ENCODE measurements at regions not wholly inside any gene's neighbourhood (a gene's known extent, or its start where the extent isn't known, plus 50 kb on each side); places are given as distances from the start of the nearest gene placed in this dataset.
"Not testable (repeated sequence)": the region's sequence is repeated elsewhere in the genome, so short reads cannot be mapped to it uniquely, and the experiment has no call there.

DNA sequence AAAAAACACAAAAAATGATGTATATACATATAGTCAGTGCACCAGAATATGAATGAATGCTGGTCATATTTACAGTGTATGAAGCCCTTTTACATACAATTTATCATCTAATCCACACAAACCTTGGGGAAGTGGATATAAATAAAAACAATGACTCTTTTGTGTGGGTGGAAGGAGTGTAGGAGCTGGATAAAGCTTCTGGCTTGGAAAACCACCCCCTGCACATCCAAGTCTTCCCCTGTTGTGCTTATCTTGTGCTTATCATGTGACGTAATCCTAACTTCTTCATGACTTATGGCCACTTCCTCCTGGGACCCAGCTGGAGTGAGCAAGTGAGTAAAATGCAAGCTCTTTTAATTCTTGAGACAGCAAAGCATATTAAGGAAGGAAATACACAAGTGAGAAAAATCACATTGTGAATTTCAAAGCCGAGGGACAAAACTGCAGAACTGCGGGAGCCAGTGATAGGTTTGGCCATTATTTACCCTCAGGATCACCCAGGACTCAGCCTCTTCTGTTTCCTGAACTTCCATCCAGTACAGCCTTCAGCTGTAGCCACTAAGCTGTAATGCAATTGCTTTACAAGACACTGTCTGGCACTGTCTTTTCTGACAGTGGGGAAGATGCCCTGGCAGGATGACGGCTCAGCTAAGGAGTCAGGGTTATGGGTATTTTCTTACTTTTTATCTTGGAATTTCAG, 104.0 kb upstream of the PPM1J start:
- DNase-seq: peak; percentile 82 to 96 (median 90)

- DNase-seq: no peak
Observed at GRCh38 chr1:112817555-112818373, 102.6 kb upstream of the PPM1J start.

DNA sequence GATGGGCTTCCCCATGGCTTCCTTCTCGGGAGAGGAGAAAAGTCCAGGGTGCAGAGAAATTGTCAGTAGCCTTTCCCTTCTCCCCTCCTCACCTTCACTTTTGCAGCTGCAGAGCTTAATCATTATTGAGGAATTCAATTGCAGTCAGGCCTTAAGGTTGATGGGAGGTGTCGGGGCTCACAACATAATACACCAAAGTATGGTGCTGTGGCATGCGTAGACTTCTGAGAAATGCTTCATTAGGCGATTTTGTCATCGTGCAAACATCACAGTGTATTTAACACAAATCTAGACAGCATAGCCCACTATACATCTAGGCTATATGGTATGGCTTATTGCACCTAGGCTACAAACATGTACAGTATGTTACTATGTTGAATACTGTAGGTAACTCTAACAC, 100.2 kb upstream of the PPM1J start:
- DNase-seq: no peak

DNA sequence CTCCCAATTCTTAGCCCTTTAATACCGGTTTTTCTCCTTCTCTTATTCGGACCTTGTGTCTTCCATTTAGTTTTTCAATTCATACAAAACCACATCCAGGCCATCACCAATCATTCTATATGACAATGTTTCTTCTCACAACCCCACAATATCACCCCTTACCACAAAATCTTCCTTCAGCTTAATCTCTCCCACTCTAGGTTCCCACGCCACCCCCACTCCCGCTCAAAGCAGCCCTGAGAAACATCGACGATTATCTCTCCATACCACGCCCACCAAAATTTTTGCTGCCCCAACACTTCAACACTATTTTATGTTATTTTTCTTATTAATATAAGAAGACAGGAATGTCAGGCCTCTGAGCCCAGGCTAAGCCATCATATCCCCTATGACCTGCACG, 99.5 kb upstream of the PPM1J start:
- not testable (repeated sequence) for DNase-seq

- peak; percentile 75 to 92 (median 88) for DNase-seq
Observed at GRCh38 chr1:112808861-112809684, 93.9 kb upstream of the PPM1J start.

- no peak for DNase-seq
Observed at GRCh38 chr1:112807999-112808398, 92.9 kb upstream of the PPM1J start.

DNA sequence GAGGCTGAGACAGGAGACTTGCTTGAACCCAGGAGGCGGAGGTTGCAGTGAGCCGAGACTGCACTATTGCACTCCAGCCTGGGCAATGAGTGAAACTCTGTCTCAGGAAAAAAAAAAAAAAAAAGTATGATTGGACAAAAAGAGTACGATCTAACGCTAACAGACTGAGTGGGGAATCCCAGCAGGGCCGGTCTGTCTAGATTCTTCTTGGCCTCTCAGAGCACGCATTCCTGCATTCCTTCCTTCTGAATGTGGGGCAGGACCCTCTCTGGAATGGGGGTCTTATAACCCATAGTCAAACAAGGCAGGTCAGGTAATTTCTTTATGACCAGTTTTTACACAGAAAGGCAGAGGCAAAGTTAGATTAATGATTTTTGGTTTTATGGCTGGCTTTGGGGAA, 92.0 kb upstream of the PPM1J start:
- no peak for DNase-seq

GRCh38 chr1:112806090-112806642, 91.0 kb upstream of the PPM1J start:
- DNase-seq: no peak

GRCh38 chr1:112805155-112805853, 90.2 kb upstream of the PPM1J start:
- DNase-seq: no peak

- peak; percentile 83 to 90 (median 87) for DNase-seq
Observed at GRCh38 chr1:112803906-112804762, 89.0 kb upstream of the PPM1J start.

- DNase-seq: no peak
Observed at GRCh38 chr1:112800289-112800688, 85.2 kb upstream of the PPM1J start.

DNA sequence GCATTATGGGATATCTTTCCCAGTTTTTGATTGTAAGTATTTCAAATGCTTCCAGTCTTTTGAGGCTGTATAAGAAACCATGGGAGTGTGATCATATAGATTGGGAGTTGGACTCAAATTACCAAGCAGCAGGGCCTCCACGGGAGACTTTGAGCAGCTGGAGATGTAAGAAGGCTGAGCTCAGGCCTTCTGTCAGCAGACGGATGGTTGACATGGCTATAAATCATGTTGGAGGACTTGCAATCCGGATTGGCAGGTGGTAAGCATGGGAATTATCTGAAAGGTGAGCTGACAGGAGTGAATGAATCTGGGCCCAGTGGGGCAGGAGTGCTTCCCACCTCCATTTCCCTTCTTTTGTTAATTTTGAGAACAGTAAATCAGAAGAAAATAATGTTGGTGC, 83.2 kb upstream of the PPM1J start:
- DNase-seq: no peak

DNA sequence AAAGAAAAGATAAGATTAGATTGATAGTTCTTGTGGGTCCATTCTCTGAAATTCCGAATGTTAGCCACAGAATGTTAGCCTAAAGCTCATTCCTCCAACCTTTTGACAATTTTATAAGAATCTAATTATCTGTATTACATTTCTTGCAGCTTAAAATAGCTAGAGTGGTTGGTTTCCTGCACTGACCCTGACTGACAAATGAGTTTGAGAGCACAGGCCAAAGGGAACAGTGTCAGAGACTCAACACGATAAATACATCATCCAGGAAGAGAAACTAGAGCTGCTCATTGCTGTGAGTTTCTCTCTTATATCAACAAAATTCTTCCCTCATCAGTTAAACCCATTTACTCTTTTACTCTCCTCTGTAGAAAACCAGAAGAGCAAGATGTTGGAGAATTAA, 82.1 kb upstream of the PPM1J start:
- DNase-seq: no peak

DNA sequence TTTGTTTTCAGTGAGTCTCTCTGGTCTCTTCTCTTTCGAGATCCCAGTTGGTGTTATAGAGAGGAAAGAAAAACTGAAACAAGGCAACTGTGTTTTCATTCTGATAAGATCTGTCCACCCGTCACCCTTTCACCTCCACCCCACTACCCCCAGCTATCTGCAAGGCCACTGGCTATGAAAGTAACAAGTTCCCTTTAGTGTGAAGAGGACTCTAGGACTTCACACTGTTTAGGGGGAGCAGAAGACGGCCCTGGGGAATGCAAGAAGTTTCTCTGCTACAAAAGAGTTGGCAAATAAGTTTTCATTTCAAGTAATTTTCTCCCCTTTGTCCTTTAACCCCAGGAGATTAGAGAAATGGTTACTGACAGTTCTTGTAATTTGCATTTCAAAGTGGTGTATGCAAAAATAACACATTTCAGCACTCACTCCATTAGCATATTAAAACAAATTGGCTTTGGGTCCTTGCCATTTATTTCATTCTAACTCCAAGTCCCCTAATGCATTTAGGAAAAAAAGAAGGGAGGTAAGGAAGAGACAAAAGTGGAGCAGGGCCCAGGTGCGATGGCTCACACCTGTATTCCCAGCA, 79.6 kb upstream of the PPM1J start:
- DNase-seq: no peak

GRCh38 chr1:112793631-112794565, 78.8 kb upstream of the PPM1J start:
- DNase-seq: no peak

GRCh38 chr1:112791723-112792104, 76.6 kb upstream of the PPM1J start:
- no peak for DNase-seq

DNA sequence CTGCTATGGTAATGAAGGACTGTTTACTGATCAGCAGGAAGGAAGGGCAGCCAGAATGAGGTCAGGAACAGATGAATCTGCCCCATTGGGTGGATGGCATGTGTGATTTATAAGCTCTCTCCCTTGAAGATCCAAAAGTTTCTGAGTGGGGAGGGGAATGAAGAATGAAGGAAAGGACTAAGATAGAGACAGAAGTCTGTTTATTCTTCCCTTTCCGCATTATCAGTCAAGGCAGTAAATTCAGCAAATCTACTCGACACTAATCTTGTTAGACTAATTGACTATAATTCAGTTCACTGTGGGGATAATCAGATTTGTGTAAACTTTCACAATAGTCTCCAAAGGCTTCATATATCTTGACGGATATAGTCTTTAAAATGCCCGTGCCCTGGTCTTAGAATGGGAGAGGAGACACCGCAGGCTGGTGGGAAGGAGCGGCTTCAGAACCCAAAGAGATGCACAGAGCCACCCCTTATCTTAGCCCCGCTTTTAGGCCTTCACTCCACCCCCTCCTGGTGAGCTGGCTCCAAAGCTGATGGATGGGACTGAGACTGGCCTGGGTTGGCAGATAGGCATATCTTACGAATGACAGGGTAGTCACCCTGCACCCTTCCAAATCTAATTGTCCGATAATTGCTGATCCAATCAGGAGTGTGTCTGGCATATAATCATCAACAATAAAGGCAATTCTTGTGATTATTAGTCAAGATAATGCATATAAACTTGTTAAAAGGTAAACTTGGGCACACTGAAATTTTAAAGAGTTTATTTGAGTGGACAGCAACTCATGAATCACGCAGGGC, 76.0 kb upstream of the PPM1J start:
- no peak for DNase-seq

- no peak for DNase-seq
Observed at GRCh38 chr1:112788561-112788960, 73.4 kb upstream of the PPM1J start.

GRCh38 chr1:112788054-112788453, 72.9 kb upstream of the PPM1J start:
- DNase-seq: no peak

Measured in suppressor macrophage (primary cell).